ENCODE measurements at regions not wholly inside any gene's neighbourhood (a gene's known extent, or its start where the extent isn't known, plus 50 kb on each side); places are given as distances from the start of the nearest gene placed in this dataset.
A peak's percentile ranks its signal among the peaks of the same experiment; 100 is the strongest.

DNA sequence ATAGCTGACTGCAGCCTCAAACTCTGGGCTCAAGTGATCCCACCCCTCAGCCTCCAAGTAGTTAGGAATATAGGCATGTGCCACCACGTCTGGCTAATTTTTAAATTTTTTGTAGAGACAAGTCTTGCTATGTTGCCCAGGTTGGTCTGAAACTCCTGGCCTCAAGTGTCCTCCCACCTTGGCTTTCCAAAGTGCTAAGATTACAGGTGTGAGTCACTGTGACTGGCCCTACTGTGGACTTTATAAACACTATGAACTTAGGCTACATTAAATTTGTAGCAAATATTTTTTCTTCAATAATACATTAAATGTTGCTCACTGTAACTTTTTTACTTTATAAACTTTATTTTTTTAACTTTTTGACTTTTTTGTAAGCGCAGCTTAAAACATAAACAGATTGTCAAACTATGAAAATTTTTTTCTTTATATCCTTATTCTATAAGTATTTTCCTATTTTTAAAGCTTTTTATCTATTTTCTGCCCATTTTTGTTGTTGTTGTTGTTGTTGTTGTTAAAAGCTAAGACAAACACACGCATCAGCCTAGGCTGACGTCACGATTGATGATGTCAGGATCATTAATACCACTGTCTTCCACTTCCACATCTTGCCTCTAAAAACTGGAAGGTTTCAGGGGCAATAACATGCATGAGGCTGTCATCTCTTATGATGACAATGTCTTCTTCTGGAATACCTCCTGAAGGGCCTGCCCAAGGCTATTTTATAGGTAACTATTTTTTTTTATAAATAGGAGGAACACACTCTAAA is 204.2 kb downstream of the KLF5 start:
- no peak for DNase-seq (ENCODE audit: low read depth in 2 of 2)

DNA sequence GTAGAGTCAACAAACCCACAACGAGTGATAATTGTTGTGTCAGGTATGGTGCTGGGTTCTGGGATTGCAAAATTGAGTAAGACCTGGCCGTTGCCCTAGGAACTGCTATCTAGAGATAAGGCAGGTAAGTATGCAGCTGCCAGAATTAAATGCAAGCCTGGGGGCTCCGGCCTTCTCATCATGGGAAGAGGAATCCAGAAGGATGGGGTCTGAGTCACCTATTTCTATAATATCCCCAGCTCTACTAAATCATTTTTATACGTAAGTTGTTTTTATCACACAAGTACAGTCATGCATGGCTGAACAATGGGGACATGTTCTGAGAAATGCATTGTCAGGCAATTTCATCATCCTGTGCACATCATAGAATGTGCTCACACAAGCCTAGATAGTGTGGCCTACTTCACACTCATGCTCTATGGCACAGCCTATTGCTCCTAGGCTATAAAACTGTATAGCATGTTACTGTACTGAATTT is 203.0 kb downstream of the KLF5 start:
- DNase-seq (ENCODE audit: low read depth in 2 of 2) = peak in 1 of 2 experiments; percentile 13

DNA sequence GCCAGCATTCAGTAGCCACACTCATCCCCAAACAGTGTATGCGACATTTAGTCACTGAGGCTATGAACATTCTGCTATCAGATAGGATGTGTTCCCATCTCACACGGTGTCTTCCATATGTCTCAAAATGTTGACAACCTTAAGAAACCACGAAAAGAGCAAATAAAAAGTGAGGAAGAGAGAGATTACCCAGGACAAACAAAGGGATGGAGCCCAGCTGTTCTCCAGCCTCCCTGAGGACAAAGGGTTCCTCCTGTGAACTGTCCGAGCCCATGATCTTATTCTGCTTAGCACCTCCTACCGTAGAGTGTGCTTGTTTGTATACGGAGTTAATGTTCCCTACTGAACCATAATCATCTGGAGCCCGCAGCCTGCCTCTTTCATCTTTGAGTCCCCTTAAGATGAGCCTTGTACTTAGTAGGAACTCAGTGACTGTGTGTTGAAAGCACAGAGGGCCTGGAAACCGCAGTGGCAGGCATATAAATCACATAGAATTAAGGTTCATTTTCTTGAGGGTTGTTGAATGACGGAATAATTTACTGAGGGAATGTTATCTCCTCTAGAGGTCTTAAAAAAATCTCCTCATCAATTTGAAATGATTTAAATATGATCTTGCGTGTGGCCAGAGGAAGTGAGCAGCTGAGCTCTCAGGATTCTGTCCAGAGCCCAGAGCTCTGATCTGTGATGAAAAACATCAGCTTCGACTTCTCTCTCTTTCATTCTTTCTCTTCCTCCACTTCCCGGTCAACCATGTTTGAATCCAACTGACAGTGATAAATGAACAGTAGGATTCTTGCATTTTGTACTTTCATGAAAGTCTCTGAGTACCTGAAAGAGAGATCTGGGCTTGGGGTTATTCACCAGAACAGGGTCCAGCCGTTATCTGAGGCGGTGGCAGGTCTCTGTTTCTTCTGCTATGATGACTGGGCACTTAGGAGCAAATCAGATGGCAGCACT is 200.5 kb downstream of the KLF5 start:
- peak; percentile 32 to 48 for DNase-seq (ENCODE audit: low read depth in 2 of 2)

DNA sequence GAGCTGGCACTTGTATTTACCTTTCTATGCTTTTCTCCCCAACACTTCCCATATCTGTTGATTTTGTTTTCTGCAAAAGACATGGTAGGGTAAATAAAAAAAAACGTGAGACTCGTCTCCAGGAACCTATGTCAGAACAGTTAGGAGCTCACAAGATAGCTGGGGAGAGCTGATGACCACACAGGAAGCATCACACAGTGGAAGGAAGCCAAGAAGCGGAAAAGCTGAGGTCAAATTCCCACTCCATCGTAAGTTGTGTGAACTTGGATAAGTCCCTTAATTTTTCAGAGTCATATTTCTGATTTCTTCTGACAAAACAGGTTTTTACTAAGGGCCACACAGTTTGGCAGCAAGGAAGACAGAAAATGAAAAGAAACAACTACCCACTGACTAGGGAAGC is 199.6 kb downstream of the KLF5 start:
- no peak for DNase-seq (ENCODE audit: low read depth in 2 of 2)

GRCh38 chr13:73254827-73255226 is 196.0 kb downstream of the KLF5 start:
- DNase-seq (ENCODE audit: low read depth in 2 of 2) = no peak

- peak; percentile 36 to 49 for DNase-seq (ENCODE audit: low read depth in 2 of 2)
Observed at GRCh38 chr13:73251626-73252265, 192.9 kb downstream of the KLF5 start.

DNA sequence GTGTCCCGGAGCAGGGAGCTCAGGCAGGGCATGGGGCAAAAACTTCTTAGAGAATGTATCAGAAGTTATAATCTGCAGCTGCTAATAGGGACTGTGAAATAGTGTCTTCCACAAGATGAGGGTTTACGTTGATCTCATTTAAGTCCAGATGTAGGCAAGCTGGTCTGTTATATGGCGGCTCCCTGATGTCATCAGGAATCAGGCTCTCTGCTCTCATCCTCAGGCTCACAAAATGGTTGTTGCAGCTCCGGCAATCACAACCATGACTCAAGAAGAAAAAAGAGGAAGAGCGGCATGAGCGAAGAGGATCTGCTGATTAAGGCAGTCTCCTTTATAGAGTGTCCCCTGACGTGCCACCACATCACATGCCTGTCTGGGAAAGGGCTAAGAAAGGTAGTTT is 191.3 kb downstream of the KLF5 start:
- DNase-seq (ENCODE audit: low read depth in 2 of 2) = no peak

DNA sequence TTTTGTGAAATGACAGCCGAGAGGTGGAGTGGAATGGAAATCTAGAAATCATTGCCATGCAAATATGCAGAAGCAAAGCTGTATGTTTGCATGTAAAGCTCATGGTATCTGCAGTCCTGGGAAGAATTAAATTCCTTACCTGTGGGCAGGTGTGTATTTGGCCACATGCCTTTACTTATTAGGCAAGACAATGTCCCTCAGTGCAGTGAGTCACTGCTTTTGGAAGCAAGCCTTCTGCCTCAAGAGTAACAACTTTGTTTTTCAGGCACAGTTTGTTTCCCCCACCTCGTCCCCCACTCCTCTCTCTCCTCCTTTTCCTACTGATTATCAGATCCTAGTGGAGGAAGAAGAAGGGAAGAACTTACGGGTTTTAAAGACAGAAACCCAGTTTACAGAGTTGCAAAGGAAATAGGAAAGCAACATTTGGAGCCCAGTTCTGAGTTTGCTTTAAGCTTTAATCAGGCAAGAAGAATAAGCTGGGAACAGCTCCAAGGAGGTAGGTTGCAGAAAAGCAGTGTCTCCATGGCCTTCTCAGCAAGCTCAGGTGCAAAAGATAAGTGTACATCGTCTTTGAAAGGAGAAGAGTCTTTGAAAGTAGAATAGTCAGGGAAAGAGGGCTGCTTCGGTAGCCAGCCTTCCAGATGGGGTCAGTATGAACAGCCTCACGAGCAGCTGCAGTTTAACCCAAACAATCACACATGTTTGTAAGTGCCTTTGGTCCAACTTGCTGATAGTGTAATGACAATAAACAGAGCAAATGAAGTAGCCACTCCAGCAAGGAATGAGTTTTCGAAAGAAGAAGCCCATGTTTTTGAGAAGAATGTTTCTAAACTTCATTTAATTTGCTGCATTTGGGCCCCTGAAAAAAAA is 190.1 kb downstream of the KLF5 start:
- no peak for DNase-seq (ENCODE audit: low read depth in 2 of 2)

DNA sequence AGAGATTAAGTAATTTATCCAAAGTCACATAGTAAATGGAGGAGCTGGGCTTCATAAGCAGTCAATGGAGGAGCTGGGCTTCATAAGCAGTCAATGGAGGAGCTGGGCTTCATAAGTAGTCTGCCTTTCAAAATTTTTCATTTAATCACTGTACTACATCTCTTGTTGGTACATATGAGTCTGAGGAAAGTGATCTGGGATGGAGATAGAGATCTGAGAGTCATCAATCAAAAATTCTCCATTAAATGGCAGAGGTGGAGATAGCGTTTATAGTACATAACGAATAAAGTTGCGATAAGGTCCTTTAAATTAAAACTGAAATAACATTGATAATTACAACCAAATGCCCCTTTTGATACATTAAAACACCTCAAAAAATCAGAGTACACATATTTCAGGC is 189.3 kb downstream of the KLF5 start:
- no peak for DNase-seq (ENCODE audit: low read depth in 2 of 2)

- no peak for DNase-seq (ENCODE audit: low read depth in 2 of 2)
Observed at GRCh38 chr13:73245246-73245645, 186.4 kb downstream of the KLF5 start.

- no peak for DNase-seq (ENCODE audit: low read depth in 2 of 2)
Observed at GRCh38 chr13:73244467-73244866, 185.7 kb downstream of the KLF5 start.

GRCh38 chr13:73242515-73243015 is 183.8 kb downstream of the KLF5 start:
- DNase-seq (ENCODE audit: low read depth in 2 of 2) = no peak

GRCh38 chr13:73240193-73240592 is 181.4 kb downstream of the KLF5 start:
- DNase-seq (ENCODE audit: low read depth in 2 of 2) = no peak

DNA sequence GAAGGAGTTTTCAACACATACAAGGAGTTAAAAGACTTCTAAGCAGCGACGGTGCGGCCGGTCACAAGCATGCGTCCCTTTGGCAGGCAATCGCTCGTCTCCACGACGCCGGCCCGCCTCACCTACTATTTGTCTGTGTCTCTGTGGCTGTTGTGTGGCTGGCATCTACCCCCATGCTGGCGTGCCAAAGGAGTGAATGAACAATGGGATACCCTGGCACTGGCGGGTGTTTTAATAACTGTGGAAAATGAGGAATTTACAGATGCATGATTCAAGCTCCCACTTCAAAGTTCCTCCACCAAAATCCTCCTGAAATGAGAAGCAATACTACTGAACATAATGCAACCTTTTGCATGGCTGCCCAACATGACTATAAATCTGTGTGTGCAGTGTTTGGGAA is 176.6 kb downstream of the KLF5 start:
- DNase-seq (ENCODE audit: low read depth in 2 of 2) = no peak

DNA sequence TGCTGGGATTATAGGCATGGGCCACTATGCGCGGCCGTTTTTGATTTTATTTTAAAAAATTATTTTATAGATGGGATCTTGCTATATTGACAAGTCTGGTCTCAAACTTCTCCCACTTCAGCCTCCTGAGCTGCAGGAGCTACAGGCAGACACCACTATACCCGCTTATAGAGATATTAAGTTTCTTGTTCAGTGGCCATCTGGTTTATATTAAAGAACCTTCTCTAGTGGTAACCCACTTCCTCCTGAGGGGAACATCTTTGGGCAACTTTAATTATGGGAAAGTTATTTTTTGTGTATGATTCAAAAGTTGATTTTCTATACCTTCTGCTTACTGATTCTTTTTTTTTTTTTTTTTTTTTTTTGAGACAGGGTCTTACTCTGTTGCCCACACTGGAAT is 172.7 kb downstream of the KLF5 start:
- DNase-seq (ENCODE audit: low read depth in 2 of 2) = peak; percentile 24 to 28

DNA sequence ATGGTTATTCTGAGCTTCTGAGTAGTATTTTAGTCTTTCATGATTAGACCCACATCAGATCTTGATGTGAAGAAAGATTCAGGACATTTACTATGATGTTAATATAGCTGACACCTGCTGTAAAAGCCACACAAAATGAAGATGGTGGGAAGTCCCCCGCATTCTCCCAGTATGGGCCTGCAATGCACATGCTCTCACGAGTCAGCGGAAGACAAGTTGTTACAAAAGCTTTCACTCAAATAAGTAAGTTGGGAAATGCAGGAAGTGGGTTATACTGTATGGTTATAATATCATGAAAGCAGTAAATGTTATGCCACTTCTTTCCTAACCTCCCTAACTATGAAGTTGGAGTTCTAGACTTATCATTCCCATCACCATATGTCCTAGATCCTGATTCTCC is 171.9 kb downstream of the KLF5 start:
- DNase-seq (ENCODE audit: low read depth in 2 of 2) = no peak

- DNase-seq (ENCODE audit: low read depth in 2 of 2) = no peak
Observed at GRCh38 chr13:73228546-73228945, 169.7 kb downstream of the KLF5 start.

DNA sequence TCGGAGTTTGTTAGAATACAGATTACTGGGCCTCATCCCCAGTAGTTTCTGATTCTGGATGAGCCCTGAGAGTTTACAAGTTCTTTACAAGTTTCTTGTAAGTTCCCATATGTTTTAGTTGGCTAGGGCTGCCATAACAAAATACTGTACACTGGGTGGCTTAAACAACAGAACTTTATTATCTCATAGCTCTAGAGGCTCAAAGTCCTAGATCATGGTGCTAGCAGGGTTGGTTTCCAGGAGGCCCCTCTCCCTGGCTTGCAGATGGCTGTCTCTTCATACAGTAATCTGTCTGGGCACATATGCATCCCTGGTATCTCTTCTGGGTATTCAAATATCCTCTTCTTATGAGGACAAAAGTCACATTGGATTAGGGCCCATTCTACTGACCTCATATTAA is 167.2 kb downstream of the KLF5 start:
- no peak for DNase-seq (ENCODE audit: low read depth in 2 of 2)

DNA sequence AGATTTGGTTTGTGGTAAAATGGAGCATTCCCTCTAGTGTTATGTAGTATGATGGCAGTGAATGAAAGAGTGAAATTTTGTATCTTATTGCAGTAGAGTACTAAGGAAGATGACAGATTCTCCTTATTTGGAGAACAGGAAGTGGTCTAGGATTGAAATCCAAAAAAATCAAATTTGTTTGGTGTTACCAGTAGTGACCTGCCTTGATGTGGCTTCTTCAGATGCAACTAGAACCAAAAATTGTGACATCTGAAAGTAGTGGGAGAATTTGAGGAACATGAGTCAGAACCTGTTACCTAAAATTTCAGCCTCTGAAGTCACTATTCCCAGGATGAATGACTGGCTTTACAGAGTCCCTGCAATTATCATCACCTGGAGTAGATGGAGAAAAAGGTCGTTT is 165.9 kb downstream of the KLF5 start:
- peak; percentile 57 to 68 for DNase-seq (ENCODE audit: low read depth in 2 of 2)

GRCh38 chr13:73223372-73223781 is 164.6 kb downstream of the KLF5 start:
- DNase-seq (ENCODE audit: low read depth in 2 of 2) = no peak
